ENCODE measurements at regions not wholly inside any gene's neighbourhood (a gene's known extent, or its start where the extent isn't known, plus 50 kb on each side); places are given as distances from the start of the nearest gene placed in this dataset.

- TF ChIP-seq POLR2A (IDR thresholded peaks at IDR 0.05): no peak
- no peak for TF ChIP-seq CTCF (IDR thresholded peaks at IDR 0.05)
Observed at GRCh38 chr11:134528453-134528852, 116.4 kb upstream of the B3GAT1 start.

Data from thyroid gland (tissue), 4 donors.